ENCODE measurements at regions not wholly inside any gene's neighbourhood (a gene's known extent, or its start where the extent isn't known, plus 50 kb on each side); places are given as distances from the start of the nearest gene placed in this dataset.

DNA sequence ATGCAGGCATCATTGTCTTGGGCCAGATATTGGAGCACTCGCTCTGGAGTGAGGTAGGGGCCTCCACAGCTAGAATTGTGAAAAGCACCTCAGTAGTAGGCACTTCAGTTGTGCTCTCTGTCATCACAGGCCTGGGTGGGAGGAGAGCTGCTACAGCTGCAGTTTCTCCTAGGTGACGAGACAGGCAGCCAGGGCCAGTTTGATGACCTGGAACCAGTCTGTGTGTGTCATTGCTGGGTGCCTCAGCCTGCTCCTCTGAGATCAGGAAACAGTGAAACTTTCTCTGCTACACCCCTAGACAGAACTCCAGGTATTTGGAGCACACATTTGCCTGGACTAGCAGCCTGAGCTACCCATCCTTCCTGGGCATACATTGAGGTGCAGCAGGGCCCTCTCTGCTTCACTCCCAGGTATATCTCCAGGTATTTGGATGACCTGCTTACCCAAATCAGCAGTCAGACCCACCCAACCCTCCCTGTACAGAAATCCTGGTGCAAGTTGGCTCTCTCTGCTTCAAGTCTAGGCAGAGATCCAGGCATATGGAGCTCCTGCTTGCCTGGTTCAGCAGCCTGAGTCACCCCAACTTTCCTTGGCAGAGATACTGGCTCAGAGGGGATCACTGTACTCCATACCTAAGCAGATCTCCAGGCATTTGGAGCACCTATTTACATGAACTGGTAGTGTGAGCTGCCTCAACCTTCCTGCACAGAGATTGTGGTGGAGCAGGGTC lies 54.3 kb upstream of the SGO1 start:
- no peak for TF ChIP-seq EZH2phosphoT487 (IDR thresholded peaks at IDR 0.05; ENCODE audit: insufficient read depth, low read depth)
- TF ChIP-seq EZH2 (IDR thresholded peaks at IDR 0.05; ENCODE audit: insufficient read depth, poor library complexity, severe bottlenecking) = no peak
